GM18511 (cell line): ENCODE measurements at regions not wholly inside any gene's neighbourhood (a gene's known extent, or its start where the extent isn't known, plus 50 kb on each side); places are given as distances from the start of the nearest gene placed in this dataset.

Source experiments
- ATAC-seq: cut with Tn5 transposase; IDR thresholded peaks from one replicate; pipeline ENCODE4 v1.9.1; 2021; ENCODE audit warnings: mild to moderate bottlenecking, moderate library complexity; ENCODE audit not compliant: unreplicated experiment

DNA sequence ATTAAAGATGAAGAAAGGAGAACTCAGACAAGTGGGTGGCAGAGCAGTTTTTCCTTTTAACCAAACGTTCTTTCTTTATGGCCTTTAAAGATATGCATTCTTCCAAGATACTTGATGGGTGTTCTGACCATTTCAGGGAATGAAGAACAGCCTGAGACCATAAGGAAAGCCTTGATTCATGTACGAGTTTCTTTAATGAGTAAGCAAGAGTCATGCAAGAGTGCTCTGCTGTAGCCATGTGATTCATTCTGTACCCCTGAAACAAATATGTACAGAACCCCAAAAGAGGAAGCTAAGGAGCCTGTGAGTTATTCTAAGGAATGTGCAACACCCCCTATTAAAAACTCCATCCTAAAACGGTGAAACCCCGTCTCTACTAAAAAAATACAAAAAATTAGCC, 372.8 kb downstream of the MTX2 start:
- peak; percentile 52 for ATAC-seq

GRCh38 chr2:176643646-176644045, 374.4 kb downstream of the MTX2 start:
- no peak for ATAC-seq

DNA sequence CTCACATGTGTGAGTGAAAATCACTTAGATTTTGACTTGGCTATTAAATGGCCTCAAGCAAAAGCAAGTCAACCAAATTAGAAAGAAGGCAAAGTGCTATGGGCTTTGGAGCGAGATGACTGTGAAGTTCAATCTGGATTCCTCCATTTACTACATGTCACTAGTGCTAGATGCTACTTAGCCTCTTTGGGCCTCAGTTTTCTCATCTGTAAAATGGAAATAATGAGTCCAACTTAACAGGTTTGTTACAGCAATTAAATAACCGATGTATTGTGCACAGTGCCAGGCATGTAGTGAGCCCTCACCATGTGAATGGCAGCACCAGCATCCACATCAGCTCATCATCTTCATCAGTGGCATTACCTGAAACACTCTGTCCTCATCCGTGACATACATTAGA, 376.3 kb downstream of the MTX2 start:
- ATAC-seq = no peak

- no peak for ATAC-seq
Observed at GRCh38 chr2:176646033-176646615, 376.9 kb downstream of the MTX2 start.

GRCh38 chr2:176647325-176648165, 378.3 kb downstream of the MTX2 start:
- ATAC-seq = no peak

GRCh38 chr2:176648700-176649297, 379.6 kb downstream of the MTX2 start:
- ATAC-seq = no peak

DNA sequence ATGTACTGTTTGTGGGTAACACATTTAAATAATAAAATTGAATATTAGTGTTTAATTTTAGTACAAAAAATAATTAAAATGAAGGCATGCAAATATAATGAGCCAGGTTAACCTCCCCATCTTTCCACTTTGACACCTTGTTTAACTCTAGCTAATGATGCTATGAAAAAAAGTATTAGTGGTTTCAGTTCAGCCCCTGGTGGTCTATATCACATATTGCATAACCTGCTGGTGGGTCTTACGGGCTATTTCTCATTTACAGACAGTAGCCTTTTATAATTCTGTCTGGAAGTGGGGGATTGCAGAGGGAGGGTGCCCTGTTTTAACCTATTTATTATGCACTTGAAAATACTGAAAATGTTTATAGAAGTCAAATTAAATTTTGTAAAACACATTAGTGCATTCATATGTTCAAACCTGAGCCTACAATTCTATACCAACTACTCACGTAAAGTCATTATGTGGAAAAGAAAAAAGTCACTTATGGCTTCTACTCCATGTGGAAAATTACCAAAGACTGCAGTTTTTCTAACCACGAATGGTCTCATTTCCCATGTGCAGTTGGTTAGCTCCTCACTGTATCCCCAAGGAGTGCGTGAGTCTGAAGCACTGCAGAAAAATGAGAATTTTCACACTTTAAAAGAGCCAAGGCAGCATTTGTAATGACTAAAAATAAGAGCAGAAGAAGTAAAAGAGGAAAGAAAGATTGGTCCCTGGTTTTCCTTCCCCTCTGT, 381.0 kb downstream of the MTX2 start:
- ATAC-seq = no peak

DNA sequence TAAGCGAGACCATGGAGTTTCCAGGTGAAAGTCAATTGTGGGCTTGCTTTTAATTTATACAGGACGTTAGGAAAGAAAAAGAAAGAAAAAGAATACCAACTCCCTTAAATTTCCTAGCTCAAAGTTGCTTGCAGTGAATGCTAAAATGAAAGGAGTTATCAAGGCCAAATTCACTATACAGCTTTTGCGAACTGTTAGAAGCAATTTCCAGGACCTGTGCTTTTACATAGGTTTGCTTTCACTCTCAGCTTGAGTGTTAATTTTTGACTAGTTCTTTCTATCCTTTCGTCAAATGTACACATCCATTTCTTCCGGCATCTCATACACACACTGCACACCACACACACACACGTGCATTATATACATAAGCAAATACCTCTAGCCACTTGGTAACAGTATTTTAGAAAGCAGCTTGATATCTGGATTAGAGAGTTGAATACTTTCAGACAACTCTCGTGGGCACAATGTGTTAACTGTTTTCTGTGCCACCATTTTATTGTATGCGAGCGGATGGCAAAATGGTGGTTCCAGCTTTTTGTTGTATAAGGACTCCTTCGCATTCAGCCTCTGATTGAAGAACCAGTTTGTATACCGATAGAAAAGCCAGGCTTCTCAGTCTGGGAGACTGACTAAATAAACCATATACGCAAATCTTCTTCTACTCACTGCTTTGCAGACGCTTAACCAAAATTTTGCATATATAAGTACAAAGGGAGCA, 381.8 kb downstream of the MTX2 start:
- no peak for ATAC-seq

GRCh38 chr2:176652300-176653182, 383.3 kb downstream of the MTX2 start:
- peak; percentile 77 for ATAC-seq

- peak; percentile 83 for ATAC-seq
Observed at GRCh38 chr2:176653479-176654443, 384.5 kb downstream of the MTX2 start.

DNA sequence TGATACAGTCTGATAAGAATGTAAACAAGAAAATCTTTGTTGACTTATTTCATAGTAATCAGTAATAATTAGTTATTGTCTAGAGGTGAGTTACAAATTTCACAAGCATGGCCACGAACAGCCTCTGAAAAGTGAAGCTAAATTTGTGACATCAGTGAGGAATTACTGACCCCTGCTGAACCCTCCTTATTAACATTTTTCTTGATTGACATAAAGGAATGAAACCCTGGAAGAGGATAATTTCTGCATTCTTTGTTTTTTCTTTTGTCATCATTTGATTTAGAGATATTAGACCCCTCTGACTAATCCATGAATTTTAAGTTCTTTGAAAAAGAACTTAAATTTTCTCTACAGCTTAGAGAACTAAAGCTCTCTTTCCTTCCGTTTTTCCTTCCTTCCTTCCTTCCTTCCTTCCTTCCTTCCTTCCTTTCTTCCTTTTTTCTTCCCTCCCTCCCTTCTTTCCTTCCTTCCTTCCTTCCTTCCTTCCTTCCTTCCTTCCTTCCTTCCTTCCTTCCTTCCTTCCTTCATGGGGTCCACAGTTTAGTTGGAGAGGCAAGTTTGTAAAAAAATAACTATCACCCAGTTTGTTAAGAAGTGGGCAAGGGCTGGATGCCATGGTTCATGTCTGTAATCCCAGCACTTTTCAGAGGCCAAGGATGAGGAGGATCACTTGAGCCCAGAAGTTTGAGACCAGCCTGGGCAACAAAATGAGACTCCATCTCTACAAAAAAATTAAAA, 387.0 kb downstream of the MTX2 start:
- ATAC-seq = no peak

DNA sequence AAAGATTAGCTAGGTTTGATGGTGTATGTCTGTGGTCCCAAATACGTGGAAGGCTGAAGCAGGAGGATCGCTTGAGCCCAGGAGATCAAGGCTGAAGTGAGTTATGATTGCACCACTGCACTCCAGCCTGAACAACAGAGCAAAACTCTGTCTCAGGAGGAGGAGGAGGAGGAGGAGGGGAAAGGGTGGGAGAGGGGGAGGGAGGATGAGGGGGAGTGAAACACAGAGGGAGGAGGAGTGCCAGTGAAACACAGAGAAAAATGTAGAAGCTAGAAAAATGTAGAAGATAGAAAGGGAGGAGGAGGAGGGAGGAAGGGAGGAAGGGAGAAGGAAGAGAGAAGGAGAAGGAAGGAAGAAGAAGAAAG, 387.5 kb downstream of the MTX2 start:
- no peak for ATAC-seq

- ATAC-seq = no peak
Observed at GRCh38 chr2:176657393-176657792, 388.2 kb downstream of the MTX2 start.

- ATAC-seq = no peak
Observed at GRCh38 chr2:176658708-176659107, 389.5 kb downstream of the MTX2 start.

DNA sequence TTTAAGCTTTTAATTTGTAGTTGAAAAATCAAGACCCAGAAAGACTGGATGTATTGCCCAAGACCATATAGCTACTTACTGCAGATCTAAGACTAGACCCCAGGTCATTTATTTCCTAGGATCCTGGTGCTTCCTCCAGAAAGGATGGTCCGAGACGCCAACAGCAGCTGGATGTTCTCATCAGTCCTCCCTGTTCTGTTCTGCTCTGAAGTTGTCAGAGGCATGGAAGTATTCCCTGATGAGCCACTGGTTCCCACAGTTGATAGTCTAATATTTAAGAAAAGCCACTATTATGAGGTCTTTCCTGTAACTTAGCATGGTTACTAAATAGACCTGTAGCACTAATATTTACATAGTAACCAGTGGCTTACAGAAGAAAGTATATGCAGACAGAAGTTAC, 393.5 kb downstream of the MTX2 start:
- no peak for ATAC-seq

DNA sequence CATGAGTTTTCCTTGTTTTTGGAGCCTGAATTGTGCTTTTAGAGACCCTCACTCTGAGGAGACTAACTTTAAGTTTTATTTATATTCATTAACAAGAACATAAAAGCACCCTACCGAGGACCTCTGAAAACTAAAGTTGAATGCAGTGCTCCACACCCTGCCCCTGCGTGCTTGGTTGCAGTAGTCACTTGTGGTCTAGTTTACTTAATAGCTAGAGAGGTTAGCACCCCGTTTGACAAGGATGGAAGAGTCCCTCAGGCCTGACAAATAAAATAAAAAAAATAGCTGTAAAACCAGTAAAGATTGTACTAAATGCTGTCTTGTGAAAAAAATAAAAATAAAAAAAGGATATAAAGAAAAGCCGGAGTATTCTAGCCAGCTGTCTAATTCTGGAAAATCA, 395.2 kb downstream of the MTX2 start:
- no peak for ATAC-seq

DNA sequence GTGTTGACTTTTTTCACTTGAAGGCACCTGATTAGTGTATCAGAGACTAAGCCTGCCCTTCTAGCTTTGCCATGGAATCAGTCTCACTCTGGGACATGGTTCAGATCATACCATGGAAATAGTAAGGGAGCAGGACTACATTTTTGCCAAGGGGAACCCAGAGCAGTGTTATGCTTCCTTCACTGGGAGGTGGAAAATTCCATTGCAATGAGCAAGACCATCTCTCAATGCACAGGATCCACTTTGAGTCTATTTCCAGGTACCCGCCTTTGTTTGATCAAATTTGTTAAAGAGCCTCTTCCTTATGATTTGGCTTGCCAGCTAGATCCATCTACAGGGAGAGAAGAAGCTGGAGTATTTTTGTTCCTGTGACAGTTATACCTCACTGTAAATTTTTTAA, 395.8 kb downstream of the MTX2 start:
- ATAC-seq = no peak

- ATAC-seq = no peak
Observed at GRCh38 chr2:176668912-176669311, 399.7 kb downstream of the MTX2 start.
